Activated CD8-positive, alpha-beta memory T cell treated with anti-CD3 and anti-CD28 coated beads for 36 hours (primary cell): ENCODE measurements at regions not wholly inside any gene's neighbourhood (a gene's known extent, or its start where the extent isn't known, plus 50 kb on each side); places are given as distances from the start of the nearest gene placed in this dataset.
"Not testable (repeated sequence)": the region's sequence is repeated elsewhere in the genome, so short reads cannot be mapped to it uniquely, and the experiment has no call there.

ENCODE experiments used
- CTCF ChIA-PET: fragments of 350-600 bp; sonication (Branson Sonifier 250); formaldehyde crosslinking; loops from one replicate; lab custom pipeline; 2021; ENCODE audit warnings: antibody characterized with exemption; lab: Charles Lee
- POLR2A ChIA-PET: fragments of 350-600 bp; sonication (Branson Sonifier 250); formaldehyde crosslinking; loops from one replicate; lab custom pipeline; 2021; ENCODE audit warnings: antibody characterized with exemption; lab: Charles Lee

GRCh38 chr7:15821484-15822427, 135.3 kb upstream of the MEOX2 start:
- ChIA-PET CTCF (interaction anchor here (0.7 kb wide), 1 partner anchor 1730 kb away, joined by 4 read pairs; no protein-coding TSS in a partner anchor), POLR2A (no interaction called here)

DNA sequence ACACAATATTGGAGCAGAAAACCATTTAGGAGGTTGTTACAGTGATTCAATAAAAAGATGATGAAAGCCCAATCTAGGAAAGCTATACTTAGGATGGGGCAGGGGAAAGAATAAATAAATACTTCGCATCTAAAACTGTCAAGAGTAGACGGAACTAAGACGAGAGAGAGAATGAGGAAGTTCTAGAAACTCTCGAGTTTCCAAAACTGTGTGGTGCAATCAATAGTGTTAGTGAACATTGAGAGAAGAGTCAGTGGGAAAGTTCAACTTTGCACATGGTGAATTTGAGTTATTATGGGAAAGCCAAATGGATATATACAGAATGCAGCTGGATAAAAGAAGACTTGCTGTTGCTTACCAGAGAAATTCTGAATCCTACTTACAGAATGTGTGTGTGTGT, 133.8 kb upstream of the MEOX2 start:
- POLR2A ChIA-PET, result no interaction called here

DNA sequence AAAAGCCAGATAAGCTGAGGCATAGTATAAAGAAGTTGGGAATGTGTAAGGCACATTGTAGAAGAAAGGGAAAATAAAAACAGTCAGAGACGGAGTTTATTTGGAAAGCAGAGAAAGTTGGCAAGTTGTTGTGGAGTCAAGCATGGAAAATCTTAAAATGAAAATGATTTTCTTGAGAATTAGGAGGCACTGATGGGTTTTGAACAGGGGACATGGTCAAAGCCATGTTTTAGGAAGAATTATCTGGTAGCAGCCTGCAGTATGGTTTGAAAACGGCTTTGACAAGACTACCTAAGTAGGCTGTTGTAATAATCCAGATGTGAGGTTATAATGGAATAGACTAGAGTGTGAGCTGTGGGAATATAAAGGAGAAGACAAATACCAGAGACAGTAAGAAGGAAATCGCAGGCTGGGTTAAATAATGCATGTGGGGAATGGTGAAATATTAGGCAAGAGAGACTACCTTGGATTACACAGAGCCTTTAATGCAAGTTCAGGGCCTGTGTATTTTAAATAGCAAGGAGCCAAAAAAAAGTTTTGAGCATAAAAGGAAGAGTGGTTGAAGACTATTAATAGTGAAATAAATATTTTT, 130.4 kb upstream of the MEOX2 start:
- CTCF ChIA-PET, result interaction anchor here (0.6 kb wide), 1 partner anchor 210 kb away, joined by 5 read pairs; no protein-coding TSS in a partner anchor
- POLR2A ChIA-PET, result no interaction called here

More for the DNA sequence above, 133.8 kb upstream of the MEOX2 start:
- CTCF ChIA-PET, result no interaction called here

- ChIA-PET CTCF (no interaction called here), POLR2A (no interaction called here)
Measured at GRCh38 chr7:15813448-15813847, 127.0 kb upstream of the MEOX2 start.

DNA sequence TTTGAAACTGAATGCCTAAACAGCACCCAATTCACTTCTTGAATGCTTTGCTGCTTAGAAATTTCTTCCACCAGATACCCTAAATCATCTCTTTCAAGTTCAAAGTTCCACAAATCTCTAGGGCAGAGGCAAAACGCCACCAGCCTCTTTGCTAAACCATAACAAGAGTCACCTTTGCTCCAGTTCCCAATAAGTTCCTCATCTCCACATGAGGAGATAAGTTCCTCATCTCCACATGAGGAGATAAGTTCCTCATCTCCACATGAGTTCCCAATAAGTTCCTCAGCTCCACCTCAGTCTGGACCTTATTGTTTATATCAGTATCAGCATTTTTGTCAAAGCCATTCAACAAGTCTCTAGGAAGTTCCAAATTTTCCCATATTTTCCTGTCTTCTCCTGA, 123.9 kb upstream of the MEOX2 start:
- CTCF ChIA-PET, POLR2A ChIA-PET: not testable (repeated sequence)

DNA sequence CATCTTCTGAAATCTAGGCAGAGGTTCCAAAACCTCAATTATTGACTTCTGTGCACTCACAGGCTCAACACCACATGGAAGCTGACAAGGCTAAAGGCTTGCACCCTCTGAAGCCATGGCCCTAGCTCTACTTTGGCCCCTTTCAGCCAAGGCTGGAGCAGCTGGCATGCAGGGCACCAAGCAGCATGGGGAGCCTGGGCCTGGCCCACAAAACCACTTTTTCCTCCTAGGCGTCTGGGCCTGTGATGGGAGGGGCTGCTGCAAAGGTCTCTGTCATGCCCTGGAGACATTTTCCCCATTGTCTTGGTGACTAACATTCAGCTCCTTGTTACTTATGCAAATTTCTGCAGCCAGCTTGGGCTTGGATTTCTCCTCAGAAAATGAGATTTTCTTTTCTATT, 123.5 kb upstream of the MEOX2 start:
- CTCF ChIA-PET, POLR2A ChIA-PET: not testable (repeated sequence)

DNA sequence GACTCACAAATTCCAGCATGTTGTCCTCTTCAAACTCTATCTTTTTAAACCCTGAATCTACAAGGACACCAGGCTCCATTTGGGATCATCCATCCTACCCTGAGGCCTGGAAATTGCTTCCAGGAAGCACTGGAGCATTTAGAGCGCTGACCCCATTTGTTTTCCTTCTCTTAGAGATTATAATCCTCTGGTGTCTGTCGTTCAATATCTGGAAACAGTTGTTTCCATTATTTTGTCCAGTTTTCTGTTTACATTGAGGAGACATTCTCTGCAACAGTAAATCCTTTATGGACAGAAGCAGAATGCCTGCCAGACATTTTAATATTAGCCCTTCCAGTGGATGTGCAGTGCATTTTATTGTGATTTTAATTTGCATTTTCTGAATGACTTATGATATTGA, 119.4 kb upstream of the MEOX2 start:
- ChIA-PET CTCF (no interaction called here), POLR2A (no interaction called here)

DNA sequence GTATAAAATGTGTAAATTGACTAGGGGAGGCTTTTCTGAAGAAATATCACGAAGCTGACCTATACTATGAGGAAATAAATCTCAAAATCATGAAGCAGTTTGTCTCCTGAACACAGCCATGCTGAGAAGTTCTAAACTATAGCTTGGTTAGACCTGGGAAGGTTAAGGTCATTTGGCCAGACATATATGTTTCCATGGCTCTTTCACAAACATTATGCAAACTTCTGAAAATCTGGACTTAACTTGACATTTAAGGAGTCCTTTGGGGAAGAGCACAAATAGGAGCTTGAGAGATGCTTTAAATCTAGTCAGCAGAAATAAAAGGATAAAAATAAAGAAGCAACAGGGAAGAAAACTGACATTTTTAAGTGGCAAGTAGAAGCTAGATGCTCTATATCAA, 115.9 kb upstream of the MEOX2 start:
- CTCF ChIA-PET, result no interaction called here
- POLR2A ChIA-PET, result no interaction called here

- ChIA-PET POLR2A (no interaction called here), CTCF (no interaction called here)
Measured at GRCh38 chr7:15801551-15801950, 115.1 kb upstream of the MEOX2 start.

DNA sequence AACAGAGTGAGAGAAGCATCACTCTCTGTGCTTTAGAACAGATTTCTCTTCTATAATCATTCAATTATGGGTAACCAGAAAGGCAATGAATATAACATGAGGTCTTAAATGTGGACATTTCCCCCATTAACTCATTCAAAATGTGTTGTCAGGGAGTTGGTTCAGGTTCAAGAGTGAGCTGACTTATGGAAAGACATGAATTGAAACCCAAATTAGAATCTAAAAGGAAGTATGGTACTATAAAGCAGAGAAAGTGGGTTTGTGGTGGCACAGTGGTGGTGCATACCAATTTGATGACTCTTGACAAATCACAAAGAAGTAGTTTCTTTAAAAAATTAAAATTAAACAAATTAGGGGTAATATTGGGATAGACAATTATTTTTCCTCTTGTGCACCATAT, 114.6 kb upstream of the MEOX2 start:
- ChIA-PET POLR2A (no interaction called here), CTCF (no interaction called here)

- ChIA-PET POLR2A (no interaction called here), CTCF (no interaction called here)
Measured at GRCh38 chr7:15798081-15798480, 111.6 kb upstream of the MEOX2 start.

DNA sequence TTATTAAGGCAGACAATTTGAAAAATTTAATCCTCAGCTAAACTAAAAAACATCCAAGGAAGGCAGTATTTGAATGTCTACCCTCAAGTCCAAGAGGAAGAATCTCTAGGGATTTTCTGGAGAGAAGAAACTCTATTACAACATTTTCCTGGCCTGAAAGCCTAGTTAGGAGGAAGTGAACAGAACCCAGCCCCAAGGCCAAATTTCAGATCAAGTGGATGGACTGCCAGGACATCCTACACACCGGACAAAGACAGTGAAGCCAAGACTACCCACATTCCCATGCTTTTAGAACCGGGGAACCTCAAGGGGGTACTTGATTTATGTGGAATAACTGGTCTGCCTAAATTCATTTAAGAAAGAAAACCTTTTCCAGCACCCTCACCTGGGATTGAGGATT, 108.9 kb upstream of the MEOX2 start:
- POLR2A ChIA-PET, result no interaction called here
- CTCF ChIA-PET, result no interaction called here

- ChIA-PET CTCF (no interaction called here), POLR2A (no interaction called here)
Measured at GRCh38 chr7:15794801-15795200, 108.3 kb upstream of the MEOX2 start.

- ChIA-PET POLR2A (no interaction called here), CTCF (no interaction called here)
Measured at GRCh38 chr7:15784694-15785030, 98.2 kb upstream of the MEOX2 start.

GRCh38 chr7:15783987-15784693, 97.7 kb upstream of the MEOX2 start:
- ChIA-PET POLR2A (no interaction called here), CTCF (no interaction called here)

- CTCF ChIA-PET, result no interaction called here
- POLR2A ChIA-PET, result no interaction called here
Measured at GRCh38 chr7:15782656-15783055, 96.2 kb upstream of the MEOX2 start.

DNA sequence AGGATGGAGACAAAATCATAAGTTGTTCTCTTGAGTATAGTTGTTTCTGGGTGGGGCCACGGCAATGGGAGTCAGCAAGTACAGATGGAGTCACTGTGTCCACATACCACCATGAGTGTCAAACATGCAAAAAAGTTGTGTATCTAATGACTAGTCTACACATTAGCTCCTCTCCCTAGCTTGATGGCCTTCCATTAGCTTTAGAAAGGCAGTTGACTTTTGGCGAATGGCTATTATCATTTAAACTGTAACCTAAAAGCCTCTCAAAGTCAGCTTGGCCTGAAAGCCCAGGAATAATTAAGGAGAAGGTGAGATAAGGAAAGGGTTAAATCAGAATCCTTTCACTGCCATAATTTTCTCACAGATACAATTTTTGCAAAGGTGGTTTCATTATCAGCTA, 95.5 kb upstream of the MEOX2 start:
- CTCF ChIA-PET, result no interaction called here
- POLR2A ChIA-PET, result no interaction called here

- CTCF ChIA-PET, result no interaction called here
- POLR2A ChIA-PET, result no interaction called here
Measured at GRCh38 chr7:15780271-15780670, 93.8 kb upstream of the MEOX2 start.

GRCh38 chr7:15778191-15778590, 91.7 kb upstream of the MEOX2 start:
- CTCF ChIA-PET, result no interaction called here
- POLR2A ChIA-PET, result no interaction called here

DNA sequence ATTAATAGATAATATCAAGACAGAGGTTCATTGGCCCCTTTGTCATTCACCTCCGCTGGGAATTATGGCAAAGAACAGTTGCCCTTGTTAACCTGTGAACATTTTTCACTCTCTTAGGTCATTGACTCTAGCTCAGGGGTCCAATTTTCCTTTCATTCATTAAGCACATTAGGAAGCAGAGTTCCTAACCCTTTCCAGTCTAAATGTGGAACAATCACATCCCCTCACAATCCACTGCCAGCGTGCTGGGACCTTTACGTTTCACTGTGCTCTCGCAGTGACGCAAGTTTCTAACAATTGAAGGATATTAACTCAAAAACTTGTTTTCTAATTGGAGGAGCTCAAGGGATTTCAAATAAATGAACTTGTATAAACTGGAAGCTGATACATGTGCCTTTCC, 79.3 kb upstream of the MEOX2 start:
- ChIA-PET CTCF (no interaction called here), POLR2A (no interaction called here)
